ENCODE measurements at regions not wholly inside any gene's neighbourhood (a gene's known extent, or its start where the extent isn't known, plus 50 kb on each side); places are given as distances from the start of the nearest gene placed in this dataset.
"Not testable (repeated sequence)": the region's sequence is repeated elsewhere in the genome, so short reads cannot be mapped to it uniquely, and the experiment has no call there.

DNA sequence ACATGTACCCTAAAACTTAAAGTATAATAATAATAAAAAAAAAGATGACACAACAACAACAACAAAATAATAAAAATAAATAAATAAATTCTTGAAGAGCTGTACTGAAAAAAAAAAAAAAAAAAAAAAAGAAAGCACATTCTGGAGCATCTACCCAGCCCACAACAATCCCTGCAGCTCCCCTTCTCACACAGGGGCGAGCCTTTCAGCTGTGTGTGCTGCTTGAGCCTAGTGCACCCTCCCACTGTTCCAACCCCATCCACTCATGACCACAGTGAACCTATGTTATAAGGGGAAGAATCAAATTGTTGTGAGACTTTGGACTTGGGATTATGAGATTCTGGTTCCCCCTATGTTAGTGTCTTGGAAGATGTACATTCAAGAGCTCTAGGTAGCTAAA, 161.5 kb upstream of the JADE1 start:
- DNase-seq (ENCODE audit: low spot score) (no peak), FAIRE-seq (no peak), ATAC-seq (no peak)
- H2AFZ ChIP-seq (ENCODE audit: low read length) = no peak overlapping the region
- no peak overlapping the region for H3K9ac ChIP-seq (ENCODE audit: insufficient read depth, low read depth, low read length)
- H3K9me3 ChIP-seq (ENCODE audit: low read length) = no peaks in the 10 kb centered on the region
- H3K4me1 ChIP-seq (ENCODE audit: insufficient read depth, low read length) = peaks cover 12% of the 10 kb centered on the region
- H3K36me3 ChIP-seq (replicated peaks in 1 of 2; ENCODE audit: control insufficient read depth in 1 of 2, insufficient read depth in 2 of 2, low read length in 2 of 2) = no peaks in the 10 kb centered on the region
- in situ Hi-C loops (cut with HindIII; ENCODE audit: extremely low pct_ligation_motif_present, low pct_unique_long_range_greater_than_20kb) = no loop called here
- H3K27me3 ChIP-seq (ENCODE audit: control insufficient read depth in 1 of 2, insufficient read depth in 2 of 2, low read length in 2 of 2) = peaks cover 0 to 2% of the 10 kb centered on the region in 2 experiments; a peak in 1 of 5 replicates
- H4K20me1 ChIP-seq (ENCODE audit: insufficient read depth, low read length) = no peaks in the 10 kb centered on the region
- no peak for TF ChIP-seq JUND (CRISPR knock-in tag; IDR thresholded peaks at IDR 0.05)
- TF ChIP-seq DDIT3 (CRISPR knock-in tag; IDR thresholded peaks at IDR 0.05) = no peak
- no peak for TF ChIP-seq HNRNPL (IDR thresholded peaks at IDR 0.05; ENCODE audit: low read depth, low read length)
- TF ChIP-seq SALL2 (CRISPR knock-in tag; IDR thresholded peaks at IDR 0.05) = no peak
- no peak for TF ChIP-seq CBFB (CRISPR knock-in tag; IDR thresholded peaks at IDR 0.05)
- TF ChIP-seq HIC2 (CRISPR knock-in tag; IDR thresholded peaks at IDR 0.05; ENCODE audit: low read depth) = no peak
- TF ChIP-seq TARDBP (CRISPR knock-in tag; IDR thresholded peaks at IDR 0.05) = no peak
- TF ChIP-seq, protein P1, sequence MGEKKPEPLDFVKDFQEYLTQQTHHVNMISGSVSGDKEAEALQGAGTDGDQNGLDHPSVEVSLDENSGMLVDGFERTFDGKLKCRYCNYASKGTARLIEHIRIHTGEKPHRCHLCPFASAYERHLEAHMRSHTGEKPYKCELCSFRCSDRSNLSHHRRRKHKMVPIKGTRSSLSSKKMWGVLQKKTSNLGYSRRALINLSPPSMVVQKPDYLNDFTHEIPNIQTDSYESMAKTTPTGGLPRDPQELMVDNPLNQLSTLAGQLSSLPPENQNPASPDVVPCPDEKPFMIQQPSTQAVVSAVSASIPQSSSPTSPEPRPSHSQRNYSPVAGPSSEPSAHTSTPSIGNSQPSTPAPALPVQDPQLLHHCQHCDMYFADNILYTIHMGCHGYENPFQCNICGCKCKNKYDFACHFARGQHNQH (CRISPR knock-in tag; IDR thresholded peaks at IDR 0.05) = no peak
- intact Hi-C loops (cut with micrococcal nuclease; ENCODE audit: unreplicated experiment) = loop anchor here (10.0 kb wide), 1 partner anchor 193 kb away; no protein-coding TSS in a partner anchor
- ChIA-PET POLR2A (no interaction called here), CTCF (ENCODE audit: low intra/inter-chr PET ratio, low total read pairs) (no interaction called here)
- no peak overlapping the region for H3K27ac ChIP-seq (ENCODE audit: extremely low read length, insufficient read depth, low read length)
- no peaks in the 10 kb centered on the region for H3K79me2 ChIP-seq (ENCODE audit: insufficient read depth, low read length)
- WGBS (ENCODE audit: low lambda C conversion rate) = 9% methylated on average over 1 of the region's 1 CpG
- BruUV-seq (replicated peaks) = no TSS peak
- H3K4me3 ChIP-seq (replicated peaks in 1 of 3; ENCODE audit: insufficient read depth in 1 of 3, low read depth in 2 of 3, low read length in 3 of 3) = no peak overlapping the region
- no peak overlapping the region for H3K4me2 ChIP-seq (ENCODE audit: low read depth, low read length)

GRCh38 chr4:128646893-128647292, 162.6 kb upstream of the JADE1 start:
- ATAC-seq; POLR2A ChIA-PET; H3K27me3 ChIP-seq (ENCODE audit: control insufficient read depth in 1 of 2, insufficient read depth in 2 of 2, low read length in 2 of 2); H4K20me1 ChIP-seq (ENCODE audit: insufficient read depth, low read length); H3K4me3 ChIP-seq (replicated peaks in 1 of 3; ENCODE audit: insufficient read depth in 1 of 3, low read depth in 2 of 3, low read length in 3 of 3); FAIRE-seq; H3K79me2 ChIP-seq (ENCODE audit: insufficient read depth, low read length); H3K36me3 ChIP-seq (replicated peaks in 1 of 2; ENCODE audit: control insufficient read depth in 1 of 2, insufficient read depth in 2 of 2, low read length in 2 of 2); H3K4me2 ChIP-seq (ENCODE audit: low read depth, low read length); BruUV-seq (replicated peaks); H2AFZ ChIP-seq (ENCODE audit: low read length); in situ Hi-C loops (cut with HindIII; ENCODE audit: extremely low pct_ligation_motif_present, low pct_unique_long_range_greater_than_20kb); DNase-seq (ENCODE audit: low spot score); H3K9ac ChIP-seq (ENCODE audit: insufficient read depth, low read depth, low read length); H3K27ac ChIP-seq (ENCODE audit: extremely low read length, insufficient read depth, low read length); CTCF ChIA-PET (ENCODE audit: low intra/inter-chr PET ratio, low total read pairs); H3K9me3 ChIP-seq (ENCODE audit: low read length): not testable (repeated sequence)
- H3K4me1 ChIP-seq (ENCODE audit: insufficient read depth, low read length) = peaks cover 12% of the 10 kb centered on the region
- 17% methylated on average over 1 of the region's 1 CpG for WGBS (ENCODE audit: low lambda C conversion rate)
- intact Hi-C loops (cut with micrococcal nuclease; ENCODE audit: unreplicated experiment) = loop anchor here (10.0 kb wide), 1 partner anchor 192 kb away; no protein-coding TSS in a partner anchor

Data from HepG2 (cell line).